OCI-LY3 (cell line): ENCODE measurements at regions not wholly inside any gene's neighbourhood (a gene's known extent, or its start where the extent isn't known, plus 50 kb on each side); places are given as distances from the start of the nearest gene placed in this dataset.

ENCODE experiments used
- H2AFZ ChIP-seq: fragments of 200-600, 300-600 bp; shearing (Covaris generic); 2 replicates; pipeline ENCODE4 v1.6.0; 2014; ENCODE audit warnings: antibody characterized with exemption, low read depth, low read length
- H3K27ac ChIP-seq: fragments of 200-600, 300-600 bp; sonication (generic); 2 replicates; pipeline ENCODE4 v1.5.1; 2014; ENCODE audit warnings: mild to moderate bottlenecking, low read length, moderate library complexity, mixed read lengths
- H3K27me3 ChIP-seq: fragments of 200-600, 300-600 bp; sonication (generic); 2 replicates; pipeline ENCODE4 v1.6.1; 2014; ENCODE audit warnings: low read depth, low read length, mixed read lengths
- H3K36me3 ChIP-seq: fragments of 200-600, 300-600 bp; sonication (generic); replicated peaks from 2 replicates; pipeline ENCODE3; 2014; ENCODE audit warnings: low read depth, low read length, mixed read lengths
- H3K4me1 ChIP-seq: fragments of 300-600, 200-600 bp; sonication (generic); 2 replicates; pipeline ENCODE4 v1.6.1; 2014; ENCODE audit warnings: low read length, mixed read lengths
- H3K4me2 ChIP-seq: fragments of 200-600, 300-600 bp; sonication (generic); 2 replicates; pipeline ENCODE4 v1.6.1; 2014; ENCODE audit warnings: low read length, mixed read lengths
- H3K4me3 ChIP-seq: fragments of 300-600, 200-600 bp; sonication (generic); 2 replicates; pipeline ENCODE4 v1.5.1; 2014; ENCODE audit warnings: antibody characterized with exemption, mild to moderate bottlenecking, low read length, moderate library complexity
- H3K79me2 ChIP-seq: fragments of 300-600, 200-600 bp; shearing (Covaris generic); 2 replicates; pipeline ENCODE4 v1.6.1; 2014; ENCODE audit warnings: mild to moderate bottlenecking, low read length, mixed read lengths
- H3K9ac ChIP-seq: fragments of 300-600, 200-600 bp; shearing (Covaris generic); 2 replicates; pipeline ENCODE4 v1.6.0; 2014; ENCODE audit warnings: mild to moderate bottlenecking, low read length, moderate library complexity
- H3K9me3 ChIP-seq: fragments of 200-600, 300-600 bp; shearing (Covaris generic); 2 replicates; pipeline ENCODE4 v1.6.1; 2014; ENCODE audit warnings: low read length, mixed read lengths; ENCODE audit not compliant: insufficient read depth
- H4K20me1 ChIP-seq: fragments of 200-600, 300-600 bp; sonication (generic); 2 replicates; pipeline ENCODE4 v1.6.1; 2016; ENCODE audit warnings: low read length, mixed read lengths; ENCODE audit not compliant: insufficient read depth
- CTCF ChIP-seq: fragments of 200-600, 300-600 bp; sonication (generic); IDR thresholded peaks from 2 replicates; pipeline ENCODE4 v1.5.1; 2014; ENCODE audit warnings: antibody characterized with exemption, low read length, low read depth
- EZH2phosphoT487 ChIP-seq: fragments of 200-600 bp; shearing (Covaris generic); IDR thresholded peaks from 2 replicates; pipeline ENCODE4 v1.6.1; 2018; ENCODE audit warnings: antibody characterized with exemption, mixed run types, low read depth

- Histone ChIP-seq H3K4me2 (no peak overlapping the region), H4K20me1 (no peaks in the 10 kb centered on the region), H3K4me3 (no peak overlapping the region), H3K4me1 (peaks cover 15% of the 10 kb centered on the region), H2AFZ (no peak overlapping the region), H3K36me3 (no peaks in the 10 kb centered on the region), H3K27ac (no peak overlapping the region), H3K79me2 (no peaks in the 10 kb centered on the region), H3K9me3 (no peaks in the 10 kb centered on the region), H3K27me3 (no peaks in the 10 kb centered on the region), H3K9ac (no peak overlapping the region)
- TF ChIP-seq CTCF (no peak), EZH2phosphoT487 (no peak)
Observed at GRCh38 chr1:172972258-172972657, 78.5 kb downstream of the TNFSF18 start.

GRCh38 chr1:172973424-172973823 lies 77.3 kb downstream of the TNFSF18 start:
- no peak overlapping the region for H3K27ac ChIP-seq
- H3K79me2 ChIP-seq, result no peaks in the 10 kb centered on the region
- no peaks in the 10 kb centered on the region for H3K36me3 ChIP-seq
- H3K27me3 ChIP-seq, result no peaks in the 10 kb centered on the region
- H3K4me2 ChIP-seq, result no peak overlapping the region
- H3K4me1 ChIP-seq, result peaks cover 18% of the 10 kb centered on the region
- TF ChIP-seq EZH2phosphoT487, result no peak
- TF ChIP-seq CTCF, result no peak
- no peak overlapping the region for H2AFZ ChIP-seq
- no peak overlapping the region for H3K4me3 ChIP-seq
- H3K9me3 ChIP-seq, result no peaks in the 10 kb centered on the region
- H3K9ac ChIP-seq, result no peak overlapping the region
- no peaks in the 10 kb centered on the region for H4K20me1 ChIP-seq

GRCh38 chr1:172976222-172977041 lies 74.3 kb downstream of the TNFSF18 start:
- Histone ChIP-seq H3K4me2 (no peak overlapping the region), H3K79me2 (no peaks in the 10 kb centered on the region), H3K4me1 (peaks cover 18% of the 10 kb centered on the region), H3K4me3 (no peak overlapping the region), H3K27me3 (no peaks in the 10 kb centered on the region), H2AFZ (no peak overlapping the region), H3K9me3 (no peaks in the 10 kb centered on the region), H4K20me1 (no peaks in the 10 kb centered on the region), H3K9ac (no peak overlapping the region), H3K36me3 (no peaks in the 10 kb centered on the region), H3K27ac (no peak overlapping the region)
- no peak for TF ChIP-seq EZH2phosphoT487
- no peak for TF ChIP-seq CTCF

- Histone ChIP-seq H3K9ac (no peak overlapping the region), H3K4me3 (no peak overlapping the region), H3K4me2 (peak overlapping the region; percentile 33), H3K36me3 (no peaks in the 10 kb centered on the region), H3K27me3 (no peaks in the 10 kb centered on the region), H2AFZ (no peak overlapping the region), H4K20me1 (no peaks in the 10 kb centered on the region), H3K4me1 (peaks cover 18% of the 10 kb centered on the region), H3K27ac (no peak overlapping the region; the same call in 1 of the 2 replicates), H3K79me2 (no peaks in the 10 kb centered on the region), H3K9me3 (no peaks in the 10 kb centered on the region)
- TF ChIP-seq CTCF, result no peak
- TF ChIP-seq EZH2phosphoT487, result no peak
Observed at GRCh38 chr1:172977296-172978017, 73.3 kb downstream of the TNFSF18 start.
